ENCODE measurements at regions not wholly inside any gene's neighbourhood (a gene's known extent, or its start where the extent isn't known, plus 50 kb on each side); places are given as distances from the start of the nearest gene placed in this dataset.

GRCh38 chr7:47663851-47664250 is 81.9 kb upstream of the TNS3 start:
- TF ChIP-seq EHMT2 (IDR thresholded peaks at IDR 0.05; ENCODE audit: borderline replicate concordance, low read depth, low read length) (no peak), SALL2 (CRISPR knock-in tag; IDR thresholded peaks at IDR 0.05) (no peak), CREB1 (IDR thresholded peaks at IDR 0.05) (no peak), CREB1 (CRISPR knock-in tag; IDR thresholded peaks at IDR 0.05) (no peak), PITX1 (CRISPR knock-in tag; IDR thresholded peaks at IDR 0.05) (no peak), POLR2AphosphoS5 (IDR thresholded peaks at IDR 0.05; ENCODE audit: low read depth, low read length) (no peak), POLR2A (IDR thresholded peaks at IDR 0.05; ENCODE audit: insufficient read depth in 1 of 2, low read depth in 2 of 2, low read length in 2 of 2) (no peak)

Measured in HepG2 (cell line).